ENCODE measurements at regions not wholly inside any gene's neighbourhood (a gene's known extent, or its start where the extent isn't known, plus 50 kb on each side); places are given as distances from the start of the nearest gene placed in this dataset.

- no peak for DNase-seq (ENCODE audit: low read depth in 4 of 4, low spot score in 3 of 4)
These were observed 502.3 kb downstream of the KCTD12 start for GRCh38 chr13:76383676-76384461.

- no peak for DNase-seq (ENCODE audit: low read depth in 4 of 4, low spot score in 3 of 4)
These were observed 505.6 kb downstream of the KCTD12 start for GRCh38 chr13:76380446-76381065.

- no peak for DNase-seq (ENCODE audit: low read depth in 4 of 4, low spot score in 3 of 4)
These were observed 506.7 kb downstream of the KCTD12 start for GRCh38 chr13:76379341-76380105.

- DNase-seq (ENCODE audit: low read depth in 4 of 4, low spot score in 3 of 4): no peak
These were observed 507.4 kb downstream of the KCTD12 start for GRCh38 chr13:76378767-76379166.

- DNase-seq (ENCODE audit: low read depth in 4 of 4, low spot score in 3 of 4): no peak
These were observed 522.4 kb downstream of the KCTD12 start for GRCh38 chr13:76363682-76364289.

- DNase-seq (ENCODE audit: low read depth in 4 of 4, low spot score in 3 of 4): no peak
These were observed 524.3 kb downstream of the KCTD12 start for GRCh38 chr13:76361868-76362267.

GRCh38 chr13:76351541-76352229, 534.5 kb downstream of the KCTD12 start:
- DNase-seq (ENCODE audit: low read depth in 4 of 4, low spot score in 3 of 4): no peak

- DNase-seq (ENCODE audit: low read depth in 4 of 4, low spot score in 3 of 4): no peak
These were observed 535.8 kb downstream of the KCTD12 start for GRCh38 chr13:76350399-76350798.

- DNase-seq (ENCODE audit: low read depth in 4 of 4, low spot score in 3 of 4): no peak
These were observed 536.5 kb downstream of the KCTD12 start for GRCh38 chr13:76349700-76350099.

GRCh38 chr13:76339649-76340048, 546.6 kb downstream of the KCTD12 start:
- no peak for DNase-seq (ENCODE audit: low read depth in 4 of 4, low spot score in 3 of 4)

GRCh38 chr13:76338003-76338402, 548.2 kb downstream of the KCTD12 start:
- no peak for DNase-seq (ENCODE audit: low read depth in 4 of 4, low spot score in 3 of 4)

GRCh38 chr13:76336889-76337844, 549.0 kb downstream of the KCTD12 start:
- no peak for DNase-seq (ENCODE audit: low read depth in 4 of 4, low spot score in 3 of 4)

- DNase-seq (ENCODE audit: low read depth in 4 of 4, low spot score in 3 of 4): no peak
These were observed 550.7 kb downstream of the KCTD12 start for GRCh38 chr13:76335463-76335862.

- peak in 1 of 4 donors; percentile 3 for DNase-seq (ENCODE audit: low read depth in 4 of 4, low spot score in 3 of 4)
These were observed 554.1 kb downstream of the KCTD12 start for GRCh38 chr13:76331943-76332712.

- DNase-seq (ENCODE audit: low read depth in 4 of 4, low spot score in 3 of 4): no peak
These were observed 555.4 kb downstream of the KCTD12 start for GRCh38 chr13:76330761-76331160.

GRCh38 chr13:76329866-76330580, 556.2 kb downstream of the KCTD12 start:
- no peak for DNase-seq (ENCODE audit: low read depth in 4 of 4, low spot score in 3 of 4)

GRCh38 chr13:76329004-76329403, 557.2 kb downstream of the KCTD12 start:
- no peak for DNase-seq (ENCODE audit: low read depth in 4 of 4, low spot score in 3 of 4)

- no peak for DNase-seq (ENCODE audit: low read depth in 4 of 4, low spot score in 3 of 4)
These were observed 559.9 kb downstream of the KCTD12 start for GRCh38 chr13:76326343-76326742.

All from right renal pelvis (tissue), 4 donors.